ENCODE measurements at regions not wholly inside any gene's neighbourhood (a gene's known extent, or its start where the extent isn't known, plus 50 kb on each side); places are given as distances from the start of the nearest gene placed in this dataset.
"Not testable (repeated sequence)": the region's sequence is repeated elsewhere in the genome, so short reads cannot be mapped to it uniquely, and the experiment has no call there.

GRCh38 chr9:39665020-39665419, 309.6 kb downstream of the SPATA31A1 start:
- not testable (repeated sequence) for DNase-seq

- DNase-seq = not testable (repeated sequence)
Measured at GRCh38 chr9:39674437-39675210, 319.2 kb downstream of the SPATA31A1 start.

- DNase-seq = not testable (repeated sequence)
Measured at GRCh38 chr9:39675211-39675553, 319.7 kb downstream of the SPATA31A1 start.

GRCh38 chr9:39678534-39679263, 323.2 kb downstream of the SPATA31A1 start:
- not testable (repeated sequence) for DNase-seq

GRCh38 chr9:39680694-39681401, 325.4 kb downstream of the SPATA31A1 start:
- not testable (repeated sequence) for DNase-seq

- DNase-seq = not testable (repeated sequence)
Measured at GRCh38 chr9:39728862-39729261, 373.4 kb downstream of the SPATA31A1 start.

GRCh38 chr9:39744898-39745297, 389.4 kb downstream of the SPATA31A1 start:
- DNase-seq = not testable (repeated sequence)

- DNase-seq = not testable (repeated sequence)
Measured at GRCh38 chr9:39775570-39775969, 420.1 kb downstream of the SPATA31A1 start.

- not testable (repeated sequence) for DNase-seq
Measured at GRCh38 chr9:39791356-39791755, 435.9 kb downstream of the SPATA31A1 start.

- DNase-seq = not testable (repeated sequence)
Measured at GRCh38 chr9:39797935-39798334, 442.5 kb downstream of the SPATA31A1 start.

GRCh38 chr9:39799252-39799651, 443.8 kb downstream of the SPATA31A1 start:
- DNase-seq = not testable (repeated sequence)

- not testable (repeated sequence) for DNase-seq
Measured at GRCh38 chr9:39802561-39802960, 447.1 kb downstream of the SPATA31A1 start.

GRCh38 chr9:39809401-39810226, 454.1 kb downstream of the SPATA31A1 start:
- peak in 40 of 51 donors; percentile 4 to 88 (median 56) for DNase-seq

- DNase-seq = not testable (repeated sequence)
Measured at GRCh38 chr9:39810401-39810800, 454.9 kb downstream of the SPATA31A1 start.

- DNase-seq = not testable (repeated sequence)
Measured at GRCh38 chr9:39811615-39812014, 456.1 kb downstream of the SPATA31A1 start.

- peak in 1 of 51 donors; percentile 10 for DNase-seq
Measured at GRCh38 chr9:39828457-39828856, 473.0 kb downstream of the SPATA31A1 start.

Data from hypothalamus (tissue), 51 donors.